ENCODE measurements at regions not wholly inside any gene's neighbourhood (a gene's known extent, or its start where the extent isn't known, plus 50 kb on each side); places are given as distances from the start of the nearest gene placed in this dataset.

GRCh38 chr6:40933864-40934263, 105.2 kb downstream of the UNC5CL start:
- H3K27ac Mint-ChIP-seq = no peak overlapping the region
- ChIA-PET CTCF (interaction anchor here (0.7 to 1.2 kb wide), 2 partner anchors 65 to 93 kb away, joined by 3 read pairs; no protein-coding TSS in a partner anchor), POLR2A (no interaction called here)
- no peak overlapping the region for H3K4me3 Mint-ChIP-seq
- peaks cover 11% of the 10 kb centered on the region for H3K4me1 Mint-ChIP-seq
- DNase-seq (ENCODE audit: low spot score) = no peak
- H3K9me3 Mint-ChIP-seq = no peaks in the 10 kb centered on the region
- ATAC-seq = no peak
- TF ChIP-seq FOXP4 (CRISPR knock-in tag; IDR thresholded peaks at IDR 0.05) (no peak), FOXJ3 (CRISPR knock-in tag; IDR thresholded peaks at IDR 0.05; ENCODE audit: borderline replicate concordance) (no peak), PREB (CRISPR knock-in tag; IDR thresholded peaks at IDR 0.05; ENCODE audit: borderline replicate concordance) (no peak), CDX4 (CRISPR knock-in tag; IDR thresholded peaks at IDR 0.05; ENCODE audit: borderline replicate concordance) (no peak), TEAD4 (CRISPR knock-in tag; IDR thresholded peaks at IDR 0.05) (no peak), ELF4 (CRISPR knock-in tag; IDR thresholded peaks at IDR 0.05; ENCODE audit: low read depth) (no peak), ZNF219 (CRISPR knock-in tag; IDR thresholded peaks at IDR 0.05; ENCODE audit: borderline replicate concordance) (no peak), JAZF1 (CRISPR knock-in tag; IDR thresholded peaks at IDR 0.05) (no peak), RELA (CRISPR knock-in tag; IDR thresholded peaks at IDR 0.05; ENCODE audit: borderline replicate concordance) (no peak), ZBTB21 (CRISPR knock-in tag; IDR thresholded peaks at IDR 0.05; ENCODE audit: borderline replicate concordance) (no peak), CBFB (CRISPR knock-in tag; IDR thresholded peaks at IDR 0.05; ENCODE audit: low read depth) (no peak), ATF6 (CRISPR knock-in tag; IDR thresholded peaks at IDR 0.05) (no peak), IRF1 (CRISPR knock-in tag; IDR thresholded peaks at IDR 0.05) (no peak)
- peaks cover 21% of the 10 kb centered on the region for H3K27me3 Mint-ChIP-seq (ENCODE audit: low read depth)
- H3K36me3 Mint-ChIP-seq = no peaks in the 10 kb centered on the region

GRCh38 chr6:40932953-40933352, 106.1 kb downstream of the UNC5CL start:
- Mint-ChIP-seq H3K4me1 (peaks cover 11% of the 10 kb centered on the region), H3K27me3 (ENCODE audit: low read depth) (peaks cover 21% of the 10 kb centered on the region), H3K27ac (no peak overlapping the region), H3K4me3 (no peak overlapping the region), H3K36me3 (no peaks in the 10 kb centered on the region), H3K9me3 (no peaks in the 10 kb centered on the region)
- ATAC-seq = no peak
- no peak for DNase-seq (ENCODE audit: low spot score)
- ChIA-PET POLR2A (no interaction called here), CTCF (interaction anchor here (1.0 kb wide), 1 partner anchor 21 kb away, joined by 4 read pairs; no protein-coding TSS in a partner anchor)
- no peak for TF ChIP-seq USF1 (CRISPR knock-in tag; IDR thresholded peaks at IDR 0.05)
- no peak for TF ChIP-seq ZNF425 (CRISPR knock-in tag; conservative IDR thresholded peaks at IDR 0.05)
- no peak for TF ChIP-seq NR3C1 (CRISPR knock-in tag; conservative IDR thresholded peaks at IDR 0.05; ENCODE audit: low read depth)
- no peak for TF ChIP-seq ZMAT4 (CRISPR knock-in tag; IDR thresholded peaks at IDR 0.05)
- TF ChIP-seq FOXP4 (CRISPR knock-in tag; IDR thresholded peaks at IDR 0.05) = no peak
- no peak for TF ChIP-seq MAX (CRISPR knock-in tag; IDR thresholded peaks at IDR 0.05)
- no peak for TF ChIP-seq GABPB1 (CRISPR knock-in tag; IDR thresholded peaks at IDR 0.05)
- TF ChIP-seq SMAD4 (CRISPR knock-in tag; IDR thresholded peaks at IDR 0.05) = no peak
- no peak for TF ChIP-seq IRF2 (CRISPR knock-in tag; IDR thresholded peaks at IDR 0.05; ENCODE audit: borderline replicate concordance, low read depth)
- no peak for TF ChIP-seq FOXK1 (CRISPR knock-in tag; IDR thresholded peaks at IDR 0.05)
